ENCODE measurements at regions not wholly inside any gene's neighbourhood (a gene's known extent, or its start where the extent isn't known, plus 50 kb on each side); places are given as distances from the start of the nearest gene placed in this dataset.

GRCh38 chr6:81086991-81087390, 665.5 kb downstream of the TENT5A start:
- TF ChIP-seq GATA2 (IDR thresholded peaks at IDR 0.05; ENCODE audit: low read depth, low read length): no peak
- TF ChIP-seq GATA3 (IDR thresholded peaks at IDR 0.05; ENCODE audit: low read depth, low read length): no peak
